Stimulated activated CD4-positive, alpha-beta T cell treated with anti-CD3 and anti-CD28 coated beads, Interleukin-1b, Interleukin-23, amount 100 ng/mL, for 24 hours (primary cell): ENCODE measurements at regions not wholly inside any gene's neighbourhood (a gene's known extent, or its start where the extent isn't known, plus 50 kb on each side); places are given as distances from the start of the nearest gene placed in this dataset.
"Not testable (repeated sequence)": the region's sequence is repeated elsewhere in the genome, so short reads cannot be mapped to it uniquely, and the experiment has no call there.

Experiments used
- DNase-seq, 4 experiments: peaks; one replicate each; pipeline ENCODE4 v3.0.0-alpha.2; 2020; ENCODE audit warnings: low read depth in 4 of 4, low spot score in 1 of 4

DNA sequence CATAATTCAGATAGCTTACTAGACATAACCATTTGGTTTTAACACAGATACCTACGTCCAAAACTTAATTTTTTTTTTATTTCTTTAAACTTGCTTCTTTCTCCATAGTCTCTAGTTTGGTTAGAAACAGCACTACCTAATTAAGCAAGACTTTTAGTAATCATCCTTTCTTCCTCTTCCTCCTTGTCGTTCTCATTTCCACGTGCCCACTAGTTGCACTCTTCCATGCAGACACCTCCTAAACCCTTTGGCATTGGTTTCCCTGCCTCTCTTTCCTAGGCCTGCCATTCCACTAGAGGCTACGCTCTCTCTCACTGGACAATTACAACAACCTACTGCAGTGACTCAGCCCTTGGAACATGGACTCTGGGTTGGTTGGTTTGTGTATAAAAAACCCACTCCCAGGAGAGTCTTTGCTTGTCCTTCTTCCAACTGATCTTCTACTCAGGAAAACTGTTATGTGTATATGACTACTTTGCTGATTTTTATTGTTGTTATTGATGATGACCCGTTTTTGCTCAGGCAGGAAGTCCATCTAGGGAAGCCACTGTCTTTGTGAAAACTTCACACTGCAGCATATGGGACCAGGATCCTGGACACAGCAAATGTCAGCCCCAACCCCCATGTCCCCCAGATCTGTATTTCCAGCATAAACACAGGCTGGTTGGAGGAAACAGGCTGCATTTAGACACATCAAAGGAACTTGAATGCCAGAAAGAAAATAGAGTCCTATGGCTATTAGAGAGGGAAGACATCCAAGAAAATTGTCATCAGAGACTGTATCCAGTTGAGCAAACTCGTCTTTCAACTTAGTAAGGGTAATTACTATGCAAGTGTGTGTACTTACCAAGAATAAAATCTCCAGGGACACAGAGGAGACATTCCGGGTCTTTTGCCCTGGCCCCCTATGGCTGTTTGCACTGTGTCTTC lies 503.2 kb downstream of the GADD45G start:
- DNase-seq = no peak

DNA sequence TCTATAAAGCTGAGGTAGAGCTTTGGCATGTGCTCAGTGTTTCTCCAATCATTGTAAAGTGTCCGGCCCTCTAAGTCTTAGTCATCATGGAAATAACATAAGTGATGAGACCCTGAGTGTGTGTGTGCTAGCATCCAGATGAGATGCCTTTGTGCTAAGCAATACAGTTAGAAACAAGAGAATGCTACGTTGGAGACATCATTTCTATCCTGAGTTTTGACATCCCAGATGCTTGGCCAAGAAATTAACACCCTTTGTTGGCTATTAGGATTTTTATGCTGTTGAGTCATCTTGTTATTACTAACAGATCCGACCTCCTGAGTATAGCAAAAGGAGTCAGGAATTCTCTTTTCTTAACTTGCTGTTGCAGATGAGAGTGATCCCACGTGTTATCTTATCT lies 508.0 kb downstream of the GADD45G start:
- no peak for DNase-seq

DNA sequence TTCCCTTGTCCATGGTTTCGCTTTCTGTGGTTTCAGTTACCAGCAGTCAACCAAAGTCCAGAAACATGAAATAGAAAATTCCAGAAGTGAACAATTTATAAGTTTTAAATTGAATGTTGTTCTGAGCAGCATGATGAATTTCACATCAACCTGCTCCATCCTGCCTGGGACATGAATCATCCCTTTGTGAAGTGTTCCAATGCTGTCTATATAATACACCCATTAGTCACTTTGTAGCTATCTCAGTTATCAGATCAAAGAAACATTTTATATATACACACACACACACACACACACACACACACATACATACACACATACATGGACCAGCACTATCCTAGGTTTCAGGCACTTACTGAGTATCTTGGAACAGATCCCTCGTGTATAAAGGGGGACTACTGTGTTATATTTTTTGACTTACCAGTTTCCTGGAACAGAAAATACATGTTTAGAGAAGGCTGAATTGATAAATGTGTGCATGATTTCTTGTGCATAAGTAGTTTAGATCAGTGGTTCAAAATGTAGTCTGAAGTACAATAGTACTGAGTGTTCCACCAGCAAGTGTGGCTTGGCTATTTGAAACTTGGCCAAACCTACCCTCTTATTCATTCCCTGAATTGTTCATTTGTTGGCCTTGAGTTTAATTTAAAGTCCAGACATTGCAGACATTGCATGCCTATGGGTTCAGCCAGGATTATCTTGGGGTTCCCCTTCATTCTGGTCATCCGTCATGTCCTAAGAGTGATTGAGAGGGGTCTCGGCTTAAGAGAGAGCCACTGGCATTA lies 510.0 kb downstream of the GADD45G start:
- no peak for DNase-seq

DNA sequence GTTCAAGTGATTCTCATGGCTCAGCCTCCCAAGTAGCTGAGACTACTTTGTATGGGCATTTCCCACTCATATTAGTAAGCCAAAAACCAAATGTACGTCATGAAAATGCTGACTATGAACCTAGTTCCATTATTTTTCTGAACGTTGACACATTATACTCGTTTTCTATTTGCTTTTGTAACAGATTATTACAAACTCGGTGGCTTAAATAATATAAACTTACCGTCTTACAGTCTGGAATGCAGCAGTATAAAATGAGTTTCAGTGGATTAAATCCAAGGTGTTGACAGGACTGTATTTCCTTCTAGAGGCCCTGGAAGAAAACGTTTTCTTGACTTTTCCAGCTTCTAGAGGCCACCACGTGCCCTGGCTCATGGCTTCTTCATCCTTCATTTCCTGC lies 517.0 kb downstream of the GADD45G start:
- no peak for DNase-seq

DNA sequence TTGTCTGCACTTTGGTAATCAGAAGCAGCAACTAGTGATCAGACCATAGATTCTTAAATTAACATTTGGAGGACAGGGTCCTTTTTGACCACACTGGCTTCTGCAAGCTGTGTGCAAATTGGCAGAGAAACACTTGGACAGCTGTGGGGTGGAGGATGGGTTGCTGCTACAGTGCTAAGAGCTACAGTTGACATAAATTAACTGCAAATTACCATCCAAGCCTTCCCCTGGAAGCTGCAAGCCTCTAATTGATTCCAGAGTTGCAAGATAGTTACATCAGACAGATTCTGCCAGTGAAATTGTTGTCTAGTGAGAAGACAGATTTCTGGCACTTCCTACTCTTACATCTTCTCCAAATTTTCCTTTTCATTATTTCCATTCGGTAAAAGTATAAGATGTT lies 517.7 kb downstream of the DIRAS2 start:
- DNase-seq = no peak

- no peak for DNase-seq
Observed at GRCh38 chr9:90127923-90128322, 514.7 kb downstream of the DIRAS2 start.

- DNase-seq = no peak
Observed at GRCh38 chr9:90128587-90129190, 513.9 kb downstream of the DIRAS2 start.

- no peak for DNase-seq
Observed at GRCh38 chr9:90129446-90129845, 513.2 kb downstream of the DIRAS2 start.

DNA sequence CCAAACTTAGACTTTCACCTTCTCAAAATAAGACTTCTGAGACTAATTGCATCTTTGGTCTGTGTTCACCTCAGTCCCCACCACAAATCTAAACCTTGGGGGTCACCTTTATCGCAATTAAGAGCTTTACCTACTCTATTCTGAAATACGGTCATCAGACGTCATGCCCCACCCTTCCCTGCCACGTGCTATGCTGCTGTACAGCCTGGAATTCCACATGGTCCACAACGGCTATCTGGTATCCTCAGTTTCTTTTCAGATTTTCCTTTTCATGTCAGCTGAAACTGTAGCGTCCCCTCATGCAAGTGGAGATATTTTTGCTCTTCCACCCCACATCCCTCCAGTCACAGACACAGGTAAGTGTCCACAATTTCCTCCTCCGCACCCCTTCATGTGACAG lies 511.1 kb downstream of the DIRAS2 start:
- no peak for DNase-seq

GRCh38 chr9:90132866-90133265 lies 509.8 kb downstream of the DIRAS2 start:
- DNase-seq = no peak

DNA sequence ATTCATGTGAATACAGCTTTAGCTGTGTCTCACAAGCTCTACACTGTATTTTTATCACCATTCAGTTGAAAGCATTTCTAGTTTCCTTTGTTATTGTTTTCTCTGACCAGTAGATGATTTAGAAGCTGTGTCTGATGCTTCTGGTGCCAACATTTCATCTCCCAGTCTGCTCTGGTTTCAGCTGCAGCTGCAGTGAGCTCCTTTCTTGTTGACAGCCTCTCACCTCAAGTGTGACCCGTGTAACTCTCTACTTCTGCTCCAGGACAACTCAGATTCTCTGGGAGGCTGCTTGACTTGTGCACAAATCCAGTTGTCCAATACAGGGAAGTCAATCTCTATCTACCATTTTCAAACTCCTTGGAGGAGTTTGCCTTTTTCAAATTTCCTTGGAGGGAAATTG lies 504.8 kb downstream of the DIRAS2 start:
- no peak for DNase-seq

- no peak for DNase-seq
Observed at GRCh38 chr9:90140131-90140818, 502.3 kb downstream of the DIRAS2 start.

- DNase-seq = no peak
Observed at GRCh38 chr9:90141723-90142122, 500.9 kb downstream of the DIRAS2 start.

- DNase-seq = peak; percentile 17 to 46 (median 38)
Observed at GRCh38 chr9:90142580-90142979, 500.0 kb downstream of the DIRAS2 start.

DNA sequence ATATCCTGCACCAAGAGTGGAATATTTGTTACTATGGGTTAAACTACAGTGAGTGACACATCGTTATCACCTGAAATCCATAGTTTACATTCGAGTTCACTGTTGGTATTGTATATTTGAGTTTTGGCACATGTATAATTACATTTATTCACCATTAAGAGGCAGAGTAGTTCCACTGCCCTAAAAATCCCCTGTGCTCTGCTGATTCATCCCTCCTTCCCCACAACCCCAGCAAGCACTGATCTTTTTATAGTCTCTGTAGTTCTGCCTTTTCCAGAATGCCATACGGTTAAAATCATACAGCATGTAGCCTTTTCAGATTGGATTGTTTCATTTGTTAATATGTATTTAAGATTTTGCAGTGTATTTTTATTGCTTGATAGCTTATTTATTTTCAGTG lies 495.2 kb downstream of the DIRAS2 start:
- no peak for DNase-seq

- DNase-seq = no peak
Observed at GRCh38 chr9:90156318-90156717, 486.3 kb downstream of the DIRAS2 start.

- no peak for DNase-seq
Observed at GRCh38 chr9:90162326-90162725, 480.3 kb downstream of the DIRAS2 start.

GRCh38 chr9:90162819-90163218 lies 479.8 kb downstream of the DIRAS2 start:
- DNase-seq = no peak

- no peak for DNase-seq
Observed at GRCh38 chr9:90165281-90165680, 477.3 kb downstream of the DIRAS2 start.

GRCh38 chr9:90166374-90166773 lies 476.2 kb downstream of the DIRAS2 start:
- DNase-seq = not testable (repeated sequence)

DNA sequence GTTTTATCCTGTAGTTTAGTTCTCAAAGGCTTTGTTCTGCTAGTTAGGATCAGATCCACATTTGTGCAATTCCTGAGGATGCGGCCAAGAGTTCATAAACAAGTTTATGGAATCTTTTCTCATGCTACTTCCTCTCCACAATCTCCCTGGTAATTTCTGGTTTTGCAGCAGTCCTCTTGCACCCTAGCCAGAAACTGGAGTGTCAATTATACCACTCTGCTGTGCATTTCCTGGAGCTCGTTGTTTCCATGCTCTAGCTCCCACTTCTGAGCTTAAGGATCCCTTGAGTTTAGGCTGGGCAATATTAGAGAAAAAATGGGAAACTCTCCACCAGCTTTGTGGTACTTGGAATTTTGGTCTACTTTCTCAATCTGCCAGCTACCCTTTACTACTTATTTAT lies 474.7 kb downstream of the DIRAS2 start:
- no peak for DNase-seq
